ENCODE measurements at regions not wholly inside any gene's neighbourhood (a gene's known extent, or its start where the extent isn't known, plus 50 kb on each side); places are given as distances from the start of the nearest gene placed in this dataset.
"Not testable (repeated sequence)": the region's sequence is repeated elsewhere in the genome, so short reads cannot be mapped to it uniquely, and the experiment has no call there.

DNA sequence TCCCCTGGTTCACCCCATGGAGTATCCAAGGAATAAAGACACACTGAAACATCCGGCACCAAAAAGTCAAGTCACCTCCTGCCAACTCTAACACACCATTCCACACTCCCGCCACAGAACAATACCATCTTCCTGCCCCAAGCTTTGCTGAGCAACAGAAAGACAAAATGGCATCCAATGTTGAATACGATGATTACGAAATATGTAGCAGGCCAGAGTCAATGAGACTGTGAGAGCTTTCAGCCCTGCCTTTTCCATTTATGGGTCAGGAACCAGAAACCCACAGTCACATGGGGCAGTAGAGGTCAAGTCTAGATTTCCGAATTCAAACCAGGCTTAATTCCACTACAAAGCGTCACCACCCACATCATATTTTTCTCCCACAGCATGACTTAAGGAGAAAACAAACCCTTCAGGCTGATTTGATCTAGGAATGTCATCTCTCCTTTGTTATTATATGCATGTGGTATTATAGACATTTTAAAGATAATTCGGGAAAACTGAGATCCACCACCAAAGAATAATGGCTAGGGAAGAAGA is 249.8 kb downstream of the SETD4 start:
- DNase-seq (ENCODE audit: low read depth in 2 of 2), result no peak

- DNase-seq (ENCODE audit: low read depth in 2 of 2), result no peak
Observed at GRCh38 chr21:35801391-35801790, 258.9 kb downstream of the SETD4 start.

DNA sequence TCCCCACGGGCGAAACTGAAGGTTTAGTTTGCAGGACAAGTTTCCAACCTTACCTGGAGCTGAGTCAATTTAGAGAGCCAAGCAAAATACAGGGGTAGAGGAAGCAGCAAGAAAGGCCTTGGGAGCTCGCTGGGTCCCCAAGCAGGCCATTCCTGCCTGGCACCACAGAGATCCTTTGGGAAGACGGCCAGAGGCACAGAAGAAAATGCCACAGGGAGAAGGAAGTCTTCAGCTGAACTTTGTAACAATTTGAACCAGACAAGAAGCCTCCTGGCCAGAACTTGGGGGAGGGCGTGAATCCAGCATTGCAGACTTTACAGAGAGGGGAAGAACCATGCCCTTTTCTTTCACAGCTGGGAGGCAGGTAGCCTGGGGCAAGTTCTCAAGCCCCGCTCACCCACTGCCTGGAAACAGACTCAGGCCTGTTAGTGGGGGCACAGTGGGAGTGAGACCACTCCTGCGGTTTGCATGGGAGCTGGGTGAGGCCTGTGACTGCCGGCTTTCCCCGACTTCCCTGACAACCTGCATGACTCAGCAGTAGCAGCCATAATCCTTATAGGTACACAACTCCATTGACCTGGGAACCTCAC is 259.4 kb downstream of the SETD4 start:
- DNase-seq (ENCODE audit: low read depth in 2 of 2), result not testable (repeated sequence)

DNA sequence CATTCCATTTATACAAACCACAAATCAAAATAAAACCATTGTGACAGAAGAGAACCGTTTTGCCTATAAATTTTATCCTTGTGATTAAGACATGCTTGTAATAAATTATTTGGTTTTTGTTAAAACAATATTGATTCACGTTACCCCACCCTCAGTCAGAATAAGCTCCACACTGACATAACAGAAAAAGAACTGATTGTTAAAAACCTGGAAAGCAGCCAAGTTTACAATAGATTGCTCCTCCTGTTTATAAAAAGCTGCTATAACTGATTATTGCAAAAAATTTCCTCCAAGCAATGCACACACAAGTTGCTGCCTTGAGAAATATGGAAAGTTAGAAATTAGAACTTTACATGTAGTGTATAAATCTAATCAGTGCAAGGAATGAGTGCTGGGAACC is 263.5 kb downstream of the SETD4 start:
- no peak for DNase-seq (ENCODE audit: low read depth in 2 of 2)

DNA sequence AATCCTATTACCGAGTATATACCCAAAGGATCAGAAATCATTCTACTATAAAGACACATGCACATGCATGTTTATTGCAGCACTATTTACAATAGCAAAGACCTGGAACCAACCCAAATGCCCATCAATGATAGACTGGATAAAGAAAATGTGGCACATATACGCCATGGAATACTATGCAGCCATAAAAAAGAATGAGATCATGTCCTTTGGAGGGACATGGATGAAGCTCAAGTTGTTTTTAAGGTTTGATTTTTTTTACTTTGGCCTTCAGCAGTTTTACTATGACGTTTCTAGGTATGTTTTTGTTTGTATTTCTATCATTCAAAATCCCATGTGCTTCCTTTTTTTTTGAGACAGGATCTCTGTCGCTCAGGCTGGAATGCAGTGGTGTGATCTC is 265.8 kb downstream of the SETD4 start:
- not testable (repeated sequence) for DNase-seq (ENCODE audit: low read depth in 2 of 2)

DNA sequence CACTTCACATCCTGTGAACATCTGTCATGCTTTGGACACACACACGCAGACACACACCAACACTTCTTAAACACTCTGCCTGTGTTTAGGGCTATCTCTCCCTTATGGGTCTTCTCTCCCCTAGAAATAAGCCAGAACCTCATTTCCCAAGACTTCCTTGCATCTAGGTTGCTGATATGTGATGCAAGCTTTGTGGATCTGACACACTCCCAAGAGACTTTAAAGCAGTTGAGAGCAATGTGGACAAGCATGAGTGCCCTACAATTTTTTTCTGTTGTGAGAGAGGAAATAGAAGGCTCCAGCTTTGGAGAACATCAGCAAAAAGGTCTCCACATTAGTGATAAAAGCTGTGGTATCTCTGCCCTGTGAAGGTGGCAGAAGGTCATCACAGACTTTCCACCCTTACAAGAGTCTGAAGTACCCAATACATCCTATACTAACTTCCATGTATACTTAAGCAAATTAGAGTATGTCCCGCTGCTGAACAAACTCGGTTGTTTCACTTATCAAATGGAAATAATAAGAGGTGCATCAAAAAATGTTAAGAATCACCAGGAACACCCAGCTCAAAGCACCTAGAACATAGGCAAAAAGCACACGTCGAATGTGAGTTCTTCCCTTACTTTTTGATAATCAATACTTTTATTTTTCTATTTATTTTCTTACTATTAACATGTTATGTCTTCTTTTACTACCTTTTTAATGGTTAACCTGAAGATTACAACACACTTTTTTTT is 267.6 kb downstream of the SETD4 start:
- DNase-seq (ENCODE audit: low read depth in 2 of 2), result no peak

- no peak for DNase-seq (ENCODE audit: low read depth in 2 of 2)
Observed at GRCh38 chr21:35791541-35792325, 268.6 kb downstream of the SETD4 start.

- no peak for DNase-seq (ENCODE audit: low read depth in 2 of 2)
Observed at GRCh38 chr21:35783721-35784120, 276.6 kb downstream of the SETD4 start.

DNA sequence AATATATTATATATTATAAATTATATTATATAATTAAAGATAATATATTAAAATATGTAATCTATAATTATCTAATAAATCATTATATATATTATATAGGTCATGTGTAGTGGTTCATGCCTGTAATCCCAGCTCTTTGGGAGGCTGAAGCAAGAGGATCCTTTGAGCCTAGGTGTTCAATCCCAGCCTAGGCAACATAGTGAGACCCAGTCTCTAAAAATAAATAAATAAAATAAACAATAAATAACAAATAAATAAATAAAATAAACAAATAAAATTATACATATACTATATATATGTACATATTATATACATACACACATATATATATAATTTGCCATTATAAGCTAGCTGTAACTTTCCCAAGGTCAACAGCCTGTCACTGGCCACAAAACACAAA is 277.7 kb downstream of the SETD4 start:
- DNase-seq (ENCODE audit: low read depth in 2 of 2), result no peak

- DNase-seq (ENCODE audit: low read depth in 2 of 2), result no peak
Observed at GRCh38 chr21:35780983-35781382, 279.3 kb downstream of the SETD4 start.

DNA sequence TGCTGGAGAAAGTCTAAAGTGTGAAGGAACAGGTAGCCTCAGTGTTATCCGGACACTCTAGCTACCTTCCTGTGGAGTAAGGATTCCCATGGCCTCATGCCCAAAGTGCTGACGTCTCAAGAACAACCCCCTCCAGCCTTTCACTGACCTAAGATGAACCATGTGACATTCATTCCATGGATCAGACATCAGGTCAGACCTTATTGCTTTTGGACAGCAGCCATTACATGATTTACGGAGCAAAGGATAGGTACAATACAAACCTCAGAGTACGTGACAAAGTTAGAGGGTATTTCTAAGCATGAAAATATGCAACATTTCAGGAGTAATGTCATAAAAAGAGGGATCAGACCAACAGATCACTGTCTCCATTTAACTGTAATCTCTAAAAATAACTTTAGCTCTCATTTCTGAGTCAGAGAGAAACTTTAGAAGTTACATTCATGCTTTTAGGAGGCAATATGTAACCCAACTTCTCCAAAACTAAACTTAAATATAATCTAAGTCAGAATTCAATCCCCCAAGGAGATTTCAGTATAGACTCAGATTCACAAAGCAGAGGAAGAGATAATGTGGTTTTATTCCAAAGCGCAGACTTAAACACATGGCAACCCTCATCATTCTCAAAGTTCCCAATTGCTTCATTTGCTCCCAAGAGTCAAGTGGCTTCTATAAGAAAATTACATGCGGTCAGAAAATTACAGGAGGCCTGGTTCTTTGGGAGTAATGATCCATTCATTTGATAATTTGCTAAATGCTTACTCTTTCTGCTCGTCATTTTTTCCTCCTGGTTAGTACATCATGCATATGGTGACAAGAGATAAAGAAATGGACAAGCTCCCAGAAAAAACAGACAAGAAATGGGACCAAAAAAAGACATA is 280.4 kb downstream of the SETD4 start:
- DNase-seq (ENCODE audit: low read depth in 2 of 2), result no peak

- DNase-seq (ENCODE audit: low read depth in 2 of 2), result no peak
Observed at GRCh38 chr21:35779167-35779566, 281.2 kb downstream of the SETD4 start.

DNA sequence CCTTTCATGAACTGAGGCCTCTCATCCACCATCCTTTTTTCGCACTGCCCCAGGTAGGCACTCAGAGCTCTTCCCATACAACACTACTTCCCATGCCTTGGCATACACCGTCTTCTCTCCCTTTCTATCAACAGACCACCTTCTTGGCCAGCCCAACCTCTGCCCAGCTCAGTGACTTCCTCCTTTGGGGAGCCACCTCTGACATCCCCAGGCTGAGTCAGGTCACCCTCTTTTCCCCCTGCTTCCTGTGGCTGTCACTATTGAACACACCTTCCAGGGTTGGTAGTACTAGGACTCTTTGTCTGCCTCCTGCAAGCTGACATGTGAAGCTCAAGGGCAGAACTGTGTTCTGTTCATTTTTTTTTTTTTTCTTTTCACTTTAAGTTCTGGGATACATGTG is 283.2 kb downstream of the SETD4 start:
- no peak for DNase-seq (ENCODE audit: low read depth in 2 of 2)

- no peak for DNase-seq (ENCODE audit: low read depth in 2 of 2)
Observed at GRCh38 chr21:35775778-35776544, 284.4 kb downstream of the SETD4 start.

- DNase-seq (ENCODE audit: low read depth in 2 of 2), result no peak
Observed at GRCh38 chr21:35770101-35770945, 290.0 kb downstream of the SETD4 start.

GRCh38 chr21:35768187-35768586 is 292.1 kb downstream of the SETD4 start:
- DNase-seq (ENCODE audit: low read depth in 2 of 2), result no peak

DNA sequence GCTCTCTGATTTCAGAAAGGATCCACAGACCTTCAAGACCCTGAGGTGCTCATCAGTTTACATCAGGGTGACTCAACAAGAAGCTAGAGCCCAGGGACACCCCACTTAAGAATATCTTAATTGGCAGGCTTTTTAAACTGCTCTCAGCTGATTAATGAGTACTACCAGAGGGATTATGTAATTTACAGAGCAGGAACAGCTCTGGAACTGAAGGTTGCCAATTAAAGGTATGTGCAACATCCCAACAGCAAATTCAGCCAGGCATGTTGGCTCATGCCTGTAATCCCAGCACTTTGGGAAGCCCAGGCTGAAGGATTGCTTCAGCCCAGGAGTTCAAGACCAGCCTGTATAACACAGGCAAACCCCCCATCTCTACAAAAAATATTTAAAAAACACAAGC is 295.7 kb downstream of the SETD4 start:
- no peak for DNase-seq (ENCODE audit: low read depth in 2 of 2)

GRCh38 chr21:35764077-35764476 is 296.2 kb downstream of the SETD4 start:
- DNase-seq (ENCODE audit: low read depth in 2 of 2), result no peak

GRCh38 chr21:35754583-35754982 is 305.7 kb downstream of the SETD4 start:
- DNase-seq (ENCODE audit: low read depth in 2 of 2), result no peak

DNA sequence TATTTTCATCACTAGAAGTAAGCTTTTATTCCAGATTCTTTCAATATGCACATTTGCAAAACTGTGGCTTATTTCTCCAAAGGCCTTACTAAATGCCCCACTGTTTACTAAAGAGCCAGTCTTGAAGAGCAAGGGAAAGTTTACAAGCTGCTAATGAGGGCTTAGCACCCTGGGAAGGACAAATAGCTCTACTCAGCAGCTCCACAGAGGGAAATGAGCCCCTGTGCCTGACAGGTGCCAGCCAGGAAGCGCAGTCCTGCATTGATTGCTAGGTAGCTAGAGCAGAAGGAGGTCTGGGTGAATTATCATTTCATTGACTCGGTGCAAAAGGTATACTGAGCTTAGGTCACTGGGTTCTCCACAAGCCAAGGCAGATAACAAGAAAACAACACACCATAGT is 307.0 kb downstream of the SETD4 start:
- DNase-seq (ENCODE audit: low read depth in 2 of 2), result no peak
